ENCODE measurements at regions not wholly inside any gene's neighbourhood (a gene's known extent, or its start where the extent isn't known, plus 50 kb on each side); places are given as distances from the start of the nearest gene placed in this dataset.

- peaks cover 1% of the 10 kb centered on the region for H3K27me3 Mint-ChIP-seq (ENCODE audit: low read depth)
- H3K36me3 Mint-ChIP-seq (ENCODE audit: low read depth), result no peaks in the 10 kb centered on the region
- peaks cover 7% of the 10 kb centered on the region for H3K9me3 Mint-ChIP-seq
- no peak overlapping the region for H3K27ac Mint-ChIP-seq
- CTCF ChIA-PET, result interaction anchor here (0.6 kb wide), 1 partner anchor 1637 kb away, joined by 3 read pairs; no protein-coding TSS in a partner anchor
- no peak overlapping the region for H3K4me3 Mint-ChIP-seq
- no peaks in the 10 kb centered on the region for H3K4me1 Mint-ChIP-seq (ENCODE audit: low read depth)
- no peak for DNase-seq
- intact Hi-C loops (cut with micrococcal nuclease), result no loop called here
Measured at GRCh38 chr20:61162451-61162850, 89.6 kb upstream of the CDH4 start.

- intact Hi-C loops (cut with micrococcal nuclease), result no loop called here
- no peak overlapping the region for H3K27ac Mint-ChIP-seq
- CTCF ChIA-PET, result no interaction called here
Measured at GRCh38 chr20:61163031-61163430, 89.0 kb upstream of the CDH4 start.

GRCh38 chr20:61166324-61166723 lies 85.7 kb upstream of the CDH4 start:
- no peak for DNase-seq
- CTCF ChIA-PET, result no interaction called here
- intact Hi-C loops (cut with micrococcal nuclease), result no loop called here
- H3K4me3 Mint-ChIP-seq, result no peak overlapping the region
- no peaks in the 10 kb centered on the region for H3K4me1 Mint-ChIP-seq (ENCODE audit: low read depth)
- peaks cover 9% of the 10 kb centered on the region for H3K27me3 Mint-ChIP-seq (ENCODE audit: low read depth)
- H3K27ac Mint-ChIP-seq, result no peak overlapping the region
- no peaks in the 10 kb centered on the region for H3K36me3 Mint-ChIP-seq (ENCODE audit: low read depth)
- no peaks in the 10 kb centered on the region for H3K9me3 Mint-ChIP-seq

More at GRCh38 chr20:61163031-61163430, 89.0 kb upstream of the CDH4 start:
- DNase-seq, result no peak
- no peak overlapping the region for H3K4me3 Mint-ChIP-seq
- H3K27me3 Mint-ChIP-seq (ENCODE audit: low read depth), result peaks cover 5% of the 10 kb centered on the region
- H3K9me3 Mint-ChIP-seq, result peaks cover 2% of the 10 kb centered on the region
- no peaks in the 10 kb centered on the region for H3K4me1 Mint-ChIP-seq (ENCODE audit: low read depth)
- no peaks in the 10 kb centered on the region for H3K36me3 Mint-ChIP-seq (ENCODE audit: low read depth)

- Mint-ChIP-seq H3K27me3 (ENCODE audit: low read depth) (peaks cover 9% of the 10 kb centered on the region), H3K27ac (no peak overlapping the region), H3K9me3 (no peaks in the 10 kb centered on the region), H3K4me3 (no peak overlapping the region), H3K36me3 (ENCODE audit: low read depth) (no peaks in the 10 kb centered on the region), H3K4me1 (ENCODE audit: low read depth) (no peaks in the 10 kb centered on the region)
- DNase-seq, result no peak
- intact Hi-C loops (cut with micrococcal nuclease), result no loop called here
- CTCF ChIA-PET, result no interaction called here
Measured at GRCh38 chr20:61168605-61169004, 83.5 kb upstream of the CDH4 start.

GRCh38 chr20:61169874-61170273 lies 82.2 kb upstream of the CDH4 start:
- H3K4me1 Mint-ChIP-seq (ENCODE audit: low read depth), result no peaks in the 10 kb centered on the region
- intact Hi-C loops (cut with micrococcal nuclease), result no loop called here
- H3K4me3 Mint-ChIP-seq, result no peak overlapping the region
- H3K9me3 Mint-ChIP-seq, result no peaks in the 10 kb centered on the region
- DNase-seq, result no peak
- no peak overlapping the region for H3K27ac Mint-ChIP-seq
- CTCF ChIA-PET, result no interaction called here
- no peaks in the 10 kb centered on the region for H3K36me3 Mint-ChIP-seq (ENCODE audit: low read depth)
- H3K27me3 Mint-ChIP-seq (ENCODE audit: low read depth), result peaks cover 9% of the 10 kb centered on the region

GRCh38 chr20:61170496-61171320 lies 81.4 kb upstream of the CDH4 start:
- intact Hi-C loops (cut with micrococcal nuclease), result no loop called here
- Mint-ChIP-seq H3K27me3 (ENCODE audit: low read depth) (peaks cover 9% of the 10 kb centered on the region), H3K36me3 (ENCODE audit: low read depth) (no peaks in the 10 kb centered on the region), H3K9me3 (no peaks in the 10 kb centered on the region), H3K27ac (no peak overlapping the region), H3K4me3 (no peak overlapping the region), H3K4me1 (ENCODE audit: low read depth) (no peaks in the 10 kb centered on the region)
- CTCF ChIA-PET, result interaction anchor here (0.7 kb wide), 1 partner anchor 85 kb away, joined by 7 read pairs; no protein-coding TSS in a partner anchor
- no peak for DNase-seq

GRCh38 chr20:61173267-61173666 lies 78.8 kb upstream of the CDH4 start:
- intact Hi-C loops (cut with micrococcal nuclease), result no loop called here
- Mint-ChIP-seq H3K36me3 (ENCODE audit: low read depth) (no peaks in the 10 kb centered on the region), H3K27me3 (ENCODE audit: low read depth) (peaks cover 2% of the 10 kb centered on the region), H3K27ac (no peak overlapping the region), H3K4me3 (no peak overlapping the region), H3K4me1 (ENCODE audit: low read depth) (no peaks in the 10 kb centered on the region), H3K9me3 (no peaks in the 10 kb centered on the region)
- no peak for DNase-seq
- CTCF ChIA-PET, result no interaction called here

- CTCF ChIA-PET, result no interaction called here
- Mint-ChIP-seq H3K9me3 (no peaks in the 10 kb centered on the region), H3K36me3 (ENCODE audit: low read depth) (no peaks in the 10 kb centered on the region), H3K27me3 (ENCODE audit: low read depth) (peaks cover 5% of the 10 kb centered on the region), H3K27ac (no peak overlapping the region), H3K4me3 (no peak overlapping the region), H3K4me1 (ENCODE audit: low read depth) (no peaks in the 10 kb centered on the region)
- intact Hi-C loops (cut with micrococcal nuclease), result no loop called here
- no peak for DNase-seq
Measured at GRCh38 chr20:61173961-61174725, 77.9 kb upstream of the CDH4 start.

- H3K9me3 Mint-ChIP-seq, result no peaks in the 10 kb centered on the region
- peaks cover 5% of the 10 kb centered on the region for H3K27me3 Mint-ChIP-seq (ENCODE audit: low read depth)
- no peak for DNase-seq
- H3K27ac Mint-ChIP-seq, result no peak overlapping the region
- intact Hi-C loops (cut with micrococcal nuclease), result no loop called here
- no peaks in the 10 kb centered on the region for H3K4me1 Mint-ChIP-seq (ENCODE audit: low read depth)
- no peak overlapping the region for H3K4me3 Mint-ChIP-seq
- CTCF ChIA-PET, result no interaction called here
- no peaks in the 10 kb centered on the region for H3K36me3 Mint-ChIP-seq (ENCODE audit: low read depth)
Measured at GRCh38 chr20:61176874-61177273, 75.2 kb upstream of the CDH4 start.

GRCh38 chr20:61178551-61179071 lies 73.5 kb upstream of the CDH4 start:
- CTCF ChIA-PET, result no interaction called here
- no peak overlapping the region for H3K27ac Mint-ChIP-seq
- intact Hi-C loops (cut with micrococcal nuclease), result no loop called here
- no peaks in the 10 kb centered on the region for H3K9me3 Mint-ChIP-seq
- no peaks in the 10 kb centered on the region for H3K36me3 Mint-ChIP-seq (ENCODE audit: low read depth)
- peaks cover 5% of the 10 kb centered on the region for H3K27me3 Mint-ChIP-seq (ENCODE audit: low read depth)
- DNase-seq, result no peak
- no peaks in the 10 kb centered on the region for H3K4me1 Mint-ChIP-seq (ENCODE audit: low read depth)
- no peak overlapping the region for H3K4me3 Mint-ChIP-seq

GRCh38 chr20:61184194-61184593 lies 67.9 kb upstream of the CDH4 start:
- Mint-ChIP-seq H3K4me3 (no peak overlapping the region), H3K36me3 (ENCODE audit: low read depth) (no peaks in the 10 kb centered on the region), H3K9me3 (no peaks in the 10 kb centered on the region), H3K27me3 (ENCODE audit: low read depth) (no peaks in the 10 kb centered on the region), H3K4me1 (ENCODE audit: low read depth) (no peaks in the 10 kb centered on the region), H3K27ac (no peak overlapping the region)
- intact Hi-C loops (cut with micrococcal nuclease), result no loop called here
- no peak for DNase-seq
- CTCF ChIA-PET, result no interaction called here

- Mint-ChIP-seq H3K9me3 (no peaks in the 10 kb centered on the region), H3K4me3 (no peak overlapping the region), H3K4me1 (ENCODE audit: low read depth) (no peaks in the 10 kb centered on the region), H3K36me3 (ENCODE audit: low read depth) (no peaks in the 10 kb centered on the region), H3K27me3 (ENCODE audit: low read depth) (no peaks in the 10 kb centered on the region), H3K27ac (no peak overlapping the region)
- intact Hi-C loops (cut with micrococcal nuclease), result no loop called here
- no peak for DNase-seq
- CTCF ChIA-PET, result no interaction called here
Measured at GRCh38 chr20:61185181-61185580, 66.9 kb upstream of the CDH4 start.

Measured in activated naive CD4-positive, alpha-beta T cell treated with anti-CD3 and anti-CD28 coated beads for 36 hours (primary cell).